22Rv1 (cell line): ENCODE measurements at regions not wholly inside any gene's neighbourhood (a gene's known extent, or its start where the extent isn't known, plus 50 kb on each side); places are given as distances from the start of the nearest gene placed in this dataset.

Source experiments
- CTCF ChIP-seq: fragments of 450-650 bp; IDR thresholded peaks from 2 replicates; pipeline ENCODE4 v1.5.1; 2017; ENCODE audit warnings: mild to moderate bottlenecking
- ZFX ChIP-seq: fragments of 450-650 bp; IDR thresholded peaks from 2 replicates; pipeline ENCODE4 v1.6.1; 2017; ENCODE audit warnings: antibody characterized with exemption, borderline replicate concordance

GRCh38 chr16:62130101-62130500 lies 93.9 kb upstream of the CDH8 start:
- no peak for TF ChIP-seq CTCF
- TF ChIP-seq ZFX: no peak
